HEK293 (cell line): ENCODE measurements at regions not wholly inside any gene's neighbourhood (a gene's known extent, or its start where the extent isn't known, plus 50 kb on each side); places are given as distances from the start of the nearest gene placed in this dataset.

Experiments used
- CTCF ChIP-seq: fragments of 450-650 bp; formaldehyde crosslinking; IDR thresholded peaks from 2 replicates; pipeline ENCODE4 v1.5.1; 2016; ENCODE audit warnings: missing biosample characterization, missing genetic modification characterization
- ZNF18 ChIP-seq: fragments of 450-650 bp; formaldehyde crosslinking; IDR thresholded peaks from 2 replicates; pipeline ENCODE4 v1.5.1; 2016; ENCODE audit warnings: missing biosample characterization, missing genetic modification characterization

DNA sequence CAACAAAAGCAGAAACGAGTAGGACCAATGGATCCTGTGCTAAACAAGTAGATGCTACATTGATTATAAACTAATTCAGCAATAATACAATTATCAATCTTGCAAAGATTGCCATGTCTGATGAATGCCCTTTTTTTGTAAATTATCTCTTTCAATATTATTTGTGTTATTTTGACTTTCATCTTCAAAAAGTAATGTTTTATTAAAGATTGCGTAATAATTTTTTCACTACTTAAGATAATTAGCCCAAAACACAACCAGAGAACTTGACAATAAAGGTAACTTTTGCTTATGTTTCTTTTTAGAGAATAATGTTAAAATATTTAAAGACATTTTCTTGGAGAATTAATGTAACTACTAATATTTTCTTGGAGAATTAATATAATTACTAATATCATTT lies 553.8 kb upstream of the VSTM2A start:
- TF ChIP-seq CTCF (no peak), ZNF18 (tag by site-specific recombination) (no peak)
